Activated effector memory CD4-positive, alpha-beta T cell treated with Interleukin-2 at 50 U/mL for 16 hours (primary cell): ENCODE measurements at regions not wholly inside any gene's neighbourhood (a gene's known extent, or its start where the extent isn't known, plus 50 kb on each side); places are given as distances from the start of the nearest gene placed in this dataset.
"Not testable (repeated sequence)": the region's sequence is repeated elsewhere in the genome, so short reads cannot be mapped to it uniquely, and the experiment has no call there.

ENCODE experiments used
- DNase-seq: peaks from one replicate; pipeline ENCODE4 v3.0.0-alpha.2; 2020

DNA sequence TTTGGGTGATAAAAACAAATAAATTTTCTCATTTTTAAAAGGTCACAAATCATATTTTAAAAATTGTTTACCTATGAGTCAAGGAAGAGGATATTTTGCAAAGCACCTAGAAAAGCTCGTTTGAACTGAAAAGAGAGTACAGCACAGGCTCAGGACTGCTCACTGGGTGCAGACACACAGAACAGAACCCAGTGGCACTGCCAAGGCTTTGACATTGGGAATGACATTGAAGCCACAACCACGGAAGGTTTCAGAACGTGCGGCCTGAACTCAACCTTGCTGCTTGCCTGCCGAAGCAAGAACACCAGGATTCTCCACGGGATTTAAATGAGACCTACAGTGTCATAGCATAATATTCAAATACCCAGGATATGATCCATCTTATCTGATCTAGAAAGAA is 597.1 kb upstream of the B3GAT1 start:
- no peak for DNase-seq

DNA sequence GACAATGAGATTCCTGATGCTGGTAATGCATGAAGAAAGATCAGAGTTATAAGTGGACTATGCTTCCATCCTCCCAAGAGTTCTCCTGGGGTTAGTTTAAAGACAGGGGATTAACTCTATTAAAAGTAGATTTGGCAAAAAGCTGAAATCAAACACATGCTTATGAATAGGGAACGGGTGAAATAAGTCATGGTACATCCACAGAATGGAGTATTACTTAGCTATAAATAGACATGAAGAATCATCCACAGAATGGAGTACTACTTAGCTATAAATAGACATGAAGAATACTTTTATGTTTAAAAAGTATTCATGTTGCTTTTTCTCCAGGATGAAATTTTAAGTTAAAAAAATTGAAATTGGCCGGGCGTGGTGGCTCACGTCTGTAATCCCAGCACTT is 596.4 kb upstream of the B3GAT1 start:
- no peak for DNase-seq

DNA sequence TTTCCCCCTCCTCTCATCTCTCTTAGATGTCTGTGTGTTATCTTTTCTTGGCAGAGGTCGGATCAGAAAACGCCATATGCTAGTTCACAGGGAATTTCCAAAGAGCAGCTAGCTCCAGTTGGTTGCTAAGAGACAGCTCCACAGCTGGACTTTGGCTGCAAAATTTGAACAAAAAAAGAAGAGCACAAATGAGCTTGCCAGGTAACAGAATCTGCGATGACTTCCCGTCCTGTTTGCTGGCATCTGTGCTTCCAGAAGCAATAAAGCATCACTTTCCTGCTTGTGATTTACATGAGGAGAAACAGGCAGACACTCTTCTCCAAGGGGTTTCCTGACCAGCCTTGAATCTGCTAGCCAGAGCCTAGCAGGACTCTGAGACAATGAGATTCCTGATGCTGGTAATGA is 596.0 kb upstream of the B3GAT1 start:
- no peak for DNase-seq

DNA sequence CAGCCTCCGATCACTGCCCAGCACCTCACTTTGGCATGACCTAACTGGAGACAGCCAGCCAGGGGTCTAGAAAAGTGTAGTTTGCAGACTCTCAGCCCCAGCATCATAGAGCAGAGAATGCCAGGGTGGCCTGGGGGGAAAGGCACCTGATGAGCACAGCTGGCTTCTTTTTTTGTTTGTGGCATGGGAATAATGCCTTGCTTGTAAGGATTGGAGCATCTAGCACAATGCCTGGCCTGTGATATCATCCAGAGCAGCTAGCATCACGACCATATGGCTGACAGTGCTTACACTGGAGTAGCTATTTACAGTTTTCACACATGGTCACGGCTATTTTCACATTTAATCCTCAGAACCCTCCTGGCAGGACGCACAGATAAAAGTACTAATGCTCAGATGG is 594.8 kb upstream of the B3GAT1 start:
- no peak for DNase-seq

DNA sequence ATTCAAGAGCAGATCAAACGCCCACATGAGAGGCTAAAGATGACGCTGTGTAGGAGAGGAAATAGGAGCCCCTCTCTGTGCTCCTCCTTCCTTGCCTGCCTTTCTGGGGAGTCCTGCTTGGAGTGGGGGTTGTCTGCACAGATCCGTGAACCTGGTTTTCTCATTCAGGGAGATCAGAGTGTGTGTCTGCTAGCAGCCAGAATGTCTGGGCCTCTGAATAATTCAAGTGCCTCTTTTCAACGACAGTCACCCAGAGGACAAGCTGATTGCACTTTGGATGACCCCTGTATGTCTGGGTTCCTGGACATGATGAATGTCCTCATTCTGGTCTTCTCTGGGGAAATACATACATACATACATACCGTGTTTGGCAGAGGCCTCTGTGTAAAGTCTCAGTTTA is 592.5 kb upstream of the B3GAT1 start:
- DNase-seq, result no peak

DNA sequence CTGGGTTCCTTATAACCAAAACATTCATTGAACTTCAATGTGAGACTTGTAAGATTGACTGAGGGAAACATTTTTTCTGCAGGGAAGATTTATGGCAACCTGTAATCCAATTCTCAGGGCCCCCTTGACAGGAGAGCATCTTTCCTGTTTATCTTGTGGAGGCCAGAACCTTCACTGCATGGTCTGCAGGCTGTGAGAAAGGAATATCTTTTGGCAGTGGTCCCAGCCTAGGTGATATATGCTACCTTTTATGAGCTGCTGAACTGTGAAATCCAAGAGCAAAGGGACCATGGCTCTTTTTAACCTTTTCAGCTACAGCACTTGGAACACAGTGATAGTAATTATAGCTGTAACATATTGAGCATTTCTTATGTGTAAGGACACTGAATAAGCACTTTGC is 590.2 kb upstream of the B3GAT1 start:
- no peak for DNase-seq

DNA sequence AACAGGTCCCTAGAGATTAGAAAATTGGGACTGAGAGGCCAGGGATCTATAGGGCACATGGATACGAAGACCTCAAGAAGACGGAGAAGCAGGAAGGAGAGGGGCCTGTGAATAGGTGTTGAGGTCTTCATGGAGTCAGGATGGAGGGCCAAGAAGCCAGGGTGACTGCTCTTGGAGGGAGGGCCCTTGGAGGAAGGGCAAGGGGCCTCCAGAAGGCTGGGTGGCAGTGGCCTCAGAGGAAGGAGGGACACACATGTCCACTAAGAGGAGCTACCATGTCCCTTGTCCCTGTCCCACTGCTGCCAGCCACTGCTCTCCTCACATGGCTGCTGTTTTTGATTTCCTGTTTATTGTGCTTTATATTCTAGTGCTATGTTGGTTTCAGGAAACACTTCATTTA is 589.5 kb upstream of the B3GAT1 start:
- no peak for DNase-seq

DNA sequence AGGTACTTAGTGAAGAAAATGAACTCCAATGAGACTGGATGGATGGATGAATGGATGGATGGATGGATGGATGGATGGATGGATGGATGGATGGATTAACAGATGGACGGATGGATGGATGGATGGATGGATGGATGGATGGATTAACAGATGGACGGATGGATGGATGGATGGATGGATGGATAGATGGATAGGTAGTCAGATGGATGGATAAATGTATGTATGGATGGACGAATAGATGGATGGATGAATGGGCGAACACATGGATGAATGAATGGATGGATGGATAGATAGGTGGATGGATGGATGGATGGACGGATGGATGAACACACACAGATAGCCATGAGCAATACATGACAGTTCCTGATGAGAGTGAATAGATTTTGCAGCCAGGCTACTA is 589.0 kb upstream of the B3GAT1 start:
- not testable (repeated sequence) for DNase-seq

DNA sequence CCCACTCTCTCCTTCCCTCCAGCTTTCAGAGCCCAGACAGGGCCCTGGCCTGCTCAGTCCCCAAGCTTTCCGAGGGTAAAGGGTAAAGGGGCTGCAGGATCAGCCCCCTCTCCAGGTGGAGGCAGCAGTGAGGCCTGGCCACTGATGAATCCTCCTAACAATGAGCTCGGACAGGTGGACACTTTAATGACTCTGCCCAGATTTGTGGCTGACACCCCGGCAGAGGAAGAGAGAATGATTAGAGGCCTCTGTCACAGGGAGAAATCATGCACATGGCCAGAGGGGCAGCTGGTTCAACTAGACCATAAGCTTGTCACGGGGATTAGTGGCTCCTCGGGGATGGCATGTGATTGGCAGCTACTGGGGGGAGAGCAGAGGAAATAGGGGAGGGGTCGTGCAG is 587.5 kb upstream of the B3GAT1 start:
- DNase-seq, result no peak

DNA sequence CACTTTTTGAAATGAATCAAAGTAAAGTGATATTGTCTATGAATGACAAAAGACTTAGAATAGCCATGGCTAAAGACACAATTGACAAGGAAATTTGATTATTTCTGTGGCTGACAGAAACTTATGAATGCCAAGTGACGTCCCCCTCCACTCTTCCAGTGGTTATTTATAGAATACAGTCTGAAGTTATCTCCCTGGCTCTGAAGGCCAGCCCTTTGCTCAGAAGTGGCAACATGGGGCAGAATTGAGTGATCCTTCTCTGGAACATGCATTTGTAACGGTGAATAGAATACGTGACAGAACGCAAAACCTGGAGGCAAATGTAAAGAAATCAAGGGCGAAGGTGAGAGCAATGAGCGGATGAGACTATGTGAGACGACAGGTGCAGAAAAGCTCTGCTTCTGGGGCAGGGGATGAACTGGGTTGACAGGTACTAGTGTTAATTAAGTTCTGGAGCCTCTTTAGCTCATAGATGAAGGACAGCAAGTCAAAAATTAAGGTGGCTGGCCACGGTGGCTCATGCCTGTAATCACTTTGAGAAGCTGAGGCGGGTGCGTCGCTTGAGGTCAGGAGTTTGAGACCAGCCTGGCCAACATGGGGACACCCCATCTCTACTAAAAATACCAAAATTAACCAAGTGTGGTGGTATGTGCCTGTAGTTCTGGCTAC is 585.7 kb upstream of the B3GAT1 start:
- no peak for DNase-seq

DNA sequence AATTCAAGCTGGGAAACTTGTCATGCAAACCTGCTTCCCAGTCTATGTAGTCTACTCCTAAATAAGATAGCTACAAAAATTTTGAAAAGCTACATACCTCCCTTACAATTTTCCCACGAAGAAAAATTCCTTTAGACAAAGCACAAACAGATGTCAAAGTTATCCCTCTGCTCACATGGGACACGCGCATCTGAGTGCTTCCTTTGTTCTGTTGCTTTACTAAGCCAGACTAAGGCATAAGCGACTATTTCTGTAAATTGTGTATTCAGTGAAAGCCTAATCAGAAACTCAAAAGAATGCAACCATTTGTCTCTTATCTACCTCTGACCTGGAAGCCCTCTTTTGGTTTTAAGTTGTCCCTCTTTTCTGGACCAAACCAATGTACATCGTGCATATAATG is 583.7 kb upstream of the B3GAT1 start:
- DNase-seq, result no peak

DNA sequence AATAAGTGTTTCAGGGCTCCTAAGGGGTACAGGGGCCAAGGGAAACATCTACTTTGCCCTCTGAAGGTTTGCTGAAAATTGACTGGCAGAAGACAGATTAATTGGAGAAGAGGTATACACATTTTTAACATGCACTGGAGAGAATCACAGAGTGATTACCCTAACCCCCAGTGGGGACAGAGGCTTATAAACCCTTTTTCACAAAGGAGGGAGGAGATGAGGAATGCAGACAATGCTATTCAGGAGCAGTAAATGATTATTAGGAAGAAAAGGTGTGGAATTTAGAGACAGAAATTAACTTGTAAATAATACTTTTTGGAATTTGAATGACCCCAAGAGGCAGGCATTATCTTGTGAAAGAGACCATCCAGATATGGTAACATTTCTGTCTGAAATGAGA is 582.4 kb upstream of the B3GAT1 start:
- DNase-seq, result no peak

DNA sequence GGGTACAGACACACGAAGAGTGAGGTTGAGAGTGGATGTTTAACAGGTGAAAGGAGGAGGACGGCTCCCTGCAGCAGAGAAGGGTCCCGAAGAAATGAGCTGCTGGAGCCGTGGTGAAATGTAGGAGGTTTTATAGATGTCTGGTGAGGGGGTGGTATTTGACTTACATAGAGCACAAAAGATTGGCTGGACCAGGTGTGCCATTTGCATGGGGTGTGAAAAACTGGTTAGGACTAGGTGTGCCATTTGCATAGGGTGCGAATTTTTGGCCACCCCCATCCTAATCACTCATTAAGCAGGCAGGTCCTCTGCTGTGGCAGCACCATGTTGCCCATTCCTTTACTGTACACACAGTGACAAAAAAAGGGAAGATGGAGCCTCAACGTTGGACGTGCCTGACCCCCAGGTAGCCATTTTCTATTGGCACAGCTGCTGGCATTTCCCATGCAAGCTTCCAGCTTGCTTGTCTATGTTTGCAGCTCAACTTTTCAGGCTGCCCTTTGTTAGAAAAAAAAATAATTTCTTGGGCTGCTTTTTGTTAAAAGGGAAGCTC is 581.7 kb upstream of the B3GAT1 start:
- no peak for DNase-seq

DNA sequence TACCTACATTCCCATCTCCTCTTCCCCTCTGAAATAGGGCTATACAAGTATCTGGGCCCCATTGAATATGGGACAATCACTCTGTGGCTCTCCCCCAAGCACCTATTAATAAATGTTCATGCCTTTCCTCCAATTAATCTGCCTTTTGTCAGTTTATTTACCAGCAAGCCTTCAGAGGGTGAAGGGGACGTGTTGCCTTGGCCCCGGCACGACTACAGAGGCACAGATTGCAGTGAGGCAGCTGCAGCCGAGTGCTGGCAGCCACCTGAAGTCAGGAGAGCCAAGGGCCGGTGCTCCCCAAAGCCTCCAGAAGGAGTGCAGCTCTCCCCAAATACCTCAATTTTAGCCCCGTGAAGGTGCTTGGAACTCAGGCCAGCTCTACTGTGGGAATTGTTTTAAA is 580.9 kb upstream of the B3GAT1 start:
- no peak for DNase-seq

DNA sequence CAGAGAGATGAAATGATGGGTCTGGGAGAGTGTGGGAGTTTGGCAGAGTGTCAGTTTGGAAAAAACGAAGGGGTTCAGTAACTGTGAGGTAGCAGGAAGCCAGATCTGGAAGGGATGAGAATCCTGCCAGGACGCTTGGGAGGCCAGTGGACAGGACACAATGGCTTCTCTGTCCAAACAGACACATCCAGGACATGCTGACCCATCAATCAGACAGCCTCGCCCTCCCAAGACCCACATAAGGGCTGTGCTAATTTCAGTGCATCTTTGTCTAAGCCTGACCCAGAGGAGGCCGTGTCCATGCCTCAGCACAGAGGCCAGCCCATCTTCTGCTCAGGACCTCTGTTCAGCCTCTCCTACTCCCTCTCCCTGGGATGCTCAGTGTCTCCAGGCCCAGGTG is 576.5 kb upstream of the B3GAT1 start:
- no peak for DNase-seq

DNA sequence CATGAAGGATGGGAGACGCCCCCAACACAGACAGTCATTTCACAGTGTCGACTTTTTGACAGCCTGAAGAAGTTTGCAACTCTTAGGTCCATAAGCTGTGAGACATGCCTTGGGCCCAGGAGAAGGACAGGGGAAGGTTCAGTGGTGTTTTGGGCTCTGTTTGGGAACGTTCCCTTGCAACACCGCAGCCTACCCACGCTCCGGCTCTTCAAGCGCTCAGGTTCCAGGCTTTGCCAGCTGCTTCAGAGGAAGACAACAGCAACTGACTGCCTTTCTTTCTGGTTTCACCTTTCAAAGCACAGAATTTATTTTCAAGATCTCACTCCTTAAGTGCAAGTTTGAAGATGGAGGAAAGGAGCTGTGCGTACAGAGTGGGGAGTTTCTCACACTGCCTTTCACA is 575.8 kb upstream of the B3GAT1 start:
- DNase-seq, result no peak

DNA sequence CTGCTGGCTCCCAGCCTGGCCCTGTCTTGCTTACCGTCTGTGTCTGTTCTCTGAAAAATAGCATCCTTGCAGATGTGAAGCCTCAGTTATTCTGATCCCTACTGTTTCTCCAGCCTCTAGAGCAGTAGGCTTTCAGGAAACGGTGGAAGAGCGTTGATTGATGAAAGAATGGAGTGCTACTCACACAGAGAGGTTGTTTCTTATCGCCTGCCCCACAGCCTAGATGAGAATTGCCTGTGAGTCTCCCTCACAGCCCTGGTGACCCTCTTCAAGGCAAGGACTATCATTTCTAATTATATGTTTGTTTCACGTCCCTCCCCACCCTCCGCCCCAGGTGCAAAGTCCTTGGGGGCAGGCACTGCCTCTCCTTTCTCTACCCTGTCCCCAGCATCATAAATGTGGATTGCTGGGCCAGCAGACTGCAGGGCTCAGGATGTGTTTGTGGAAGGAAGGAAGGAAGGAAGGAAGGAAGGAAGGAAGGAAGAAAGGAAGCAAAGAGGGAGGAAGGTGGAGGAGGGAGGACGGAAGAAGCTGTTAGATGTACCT is 575.3 kb upstream of the B3GAT1 start:
- no peak for DNase-seq

DNA sequence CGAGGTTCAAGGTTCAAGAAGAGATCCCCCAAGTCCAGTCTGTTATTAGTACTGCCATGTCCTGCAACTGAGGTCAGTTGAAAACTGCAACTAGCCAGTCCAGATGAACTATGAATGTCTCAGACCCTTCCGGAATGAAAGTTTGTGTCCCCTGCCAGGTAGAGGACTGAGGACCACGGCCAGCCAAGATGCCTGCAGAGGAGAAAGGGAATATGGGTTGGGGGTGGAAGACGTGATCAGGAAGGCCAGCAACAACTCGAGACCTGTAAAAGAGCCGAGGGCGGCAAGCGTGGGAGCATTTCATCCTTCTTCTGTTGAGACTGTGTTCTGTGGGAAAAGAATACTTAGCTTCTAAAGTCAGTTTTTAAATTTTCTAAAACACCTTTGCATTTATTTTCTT is 572.4 kb upstream of the B3GAT1 start:
- no peak for DNase-seq

DNA sequence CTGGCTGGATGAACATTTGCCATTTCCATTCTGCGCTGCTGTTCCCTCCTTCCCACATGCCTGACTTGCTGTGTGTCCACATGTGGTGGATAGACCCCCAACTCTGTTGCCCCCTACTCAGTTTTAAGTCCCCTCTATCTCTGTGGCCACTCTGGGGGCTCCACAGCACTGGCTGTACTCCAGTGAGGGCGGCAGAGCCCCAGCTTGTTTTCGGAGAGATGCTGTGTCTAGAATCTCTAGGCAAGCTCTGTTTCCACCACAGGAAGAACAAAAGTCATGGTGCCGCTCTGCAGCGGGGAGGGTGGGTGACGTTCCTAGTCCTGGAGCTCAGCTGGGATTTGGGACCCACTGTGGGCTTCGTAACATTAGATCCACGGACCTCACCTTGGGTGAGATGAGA is 570.4 kb upstream of the B3GAT1 start:
- not testable (repeated sequence) for DNase-seq

DNA sequence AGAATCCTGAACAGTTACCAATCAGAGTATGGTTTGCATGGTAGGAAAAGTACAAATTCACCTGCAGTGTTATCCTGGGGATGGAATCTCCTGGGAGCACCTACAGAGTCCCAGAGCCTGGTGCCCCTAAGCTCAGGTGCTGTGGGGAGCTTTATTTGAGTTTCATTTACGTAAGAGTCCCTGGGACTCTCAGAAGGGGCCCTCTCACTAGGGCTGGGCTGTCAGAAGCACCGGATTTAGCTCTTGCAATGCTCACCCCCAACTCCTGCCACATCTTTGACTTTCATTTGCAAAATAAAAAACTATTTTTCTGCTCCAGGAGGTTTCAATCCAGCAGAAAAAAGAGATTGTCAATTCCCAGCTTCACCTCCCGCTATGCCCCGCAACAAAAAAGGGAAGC is 569.8 kb upstream of the B3GAT1 start:
- no peak for DNase-seq

DNA sequence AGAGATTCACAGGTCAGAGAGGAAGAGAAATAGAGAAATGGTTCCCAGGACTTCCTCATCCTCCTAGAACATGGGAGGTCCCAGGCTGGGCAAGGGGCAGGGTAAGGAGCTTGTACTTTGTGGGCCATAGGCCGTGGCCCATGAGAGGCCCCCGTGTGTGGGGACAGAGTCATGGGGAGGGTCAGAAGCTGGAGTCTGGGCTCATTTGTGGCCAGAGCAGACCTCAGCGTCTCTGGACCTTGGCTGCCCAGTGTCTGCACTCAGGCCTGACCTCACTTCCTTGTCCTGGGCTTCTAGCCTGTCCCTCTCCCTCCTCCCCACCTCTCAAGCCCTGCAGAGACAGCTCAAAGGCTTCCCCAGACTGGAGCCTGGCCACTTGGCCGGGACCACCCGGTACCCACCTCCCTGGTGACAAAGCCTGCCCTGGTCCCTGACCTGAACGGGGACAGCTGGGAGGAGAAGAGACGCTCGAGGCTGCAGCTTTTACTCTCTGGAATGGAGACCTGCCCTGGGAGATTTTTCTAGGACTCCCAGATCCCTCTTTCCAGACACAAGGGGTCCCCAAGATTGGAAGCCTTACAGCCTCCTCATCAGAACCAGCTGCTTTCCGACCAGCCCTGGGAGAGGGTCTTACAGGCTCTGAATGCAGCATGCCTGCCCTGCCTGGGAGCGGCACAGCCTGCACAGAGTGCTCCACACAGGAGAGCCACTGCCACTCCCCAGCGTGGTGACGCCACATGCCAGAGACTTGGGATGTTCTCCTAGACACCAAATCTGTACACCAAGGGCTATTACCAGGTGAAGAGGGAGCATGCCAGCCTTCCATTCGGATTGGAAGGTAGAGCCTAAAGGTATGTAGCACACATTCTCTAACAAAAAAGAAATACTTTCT is 569.0 kb upstream of the B3GAT1 start:
- no peak for DNase-seq

DNA sequence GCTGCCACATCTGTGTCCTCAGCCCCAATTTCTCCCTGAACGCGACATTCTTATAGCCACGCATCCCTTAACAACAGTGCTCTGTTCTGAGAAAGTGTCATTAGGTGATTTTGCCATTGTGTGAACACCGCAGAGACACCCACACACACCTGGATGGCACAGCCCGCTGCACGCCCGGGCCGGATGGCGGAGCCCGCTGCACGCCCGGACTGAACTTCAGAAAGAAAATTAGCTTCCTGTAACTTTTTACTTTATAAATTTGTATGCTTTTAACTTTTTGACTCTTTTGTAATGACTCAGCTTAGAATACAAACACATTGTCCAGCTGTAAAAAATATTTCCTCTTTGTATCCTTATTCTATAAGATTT is 567.0 kb upstream of the B3GAT1 start:
- DNase-seq, result not testable (repeated sequence)

DNA sequence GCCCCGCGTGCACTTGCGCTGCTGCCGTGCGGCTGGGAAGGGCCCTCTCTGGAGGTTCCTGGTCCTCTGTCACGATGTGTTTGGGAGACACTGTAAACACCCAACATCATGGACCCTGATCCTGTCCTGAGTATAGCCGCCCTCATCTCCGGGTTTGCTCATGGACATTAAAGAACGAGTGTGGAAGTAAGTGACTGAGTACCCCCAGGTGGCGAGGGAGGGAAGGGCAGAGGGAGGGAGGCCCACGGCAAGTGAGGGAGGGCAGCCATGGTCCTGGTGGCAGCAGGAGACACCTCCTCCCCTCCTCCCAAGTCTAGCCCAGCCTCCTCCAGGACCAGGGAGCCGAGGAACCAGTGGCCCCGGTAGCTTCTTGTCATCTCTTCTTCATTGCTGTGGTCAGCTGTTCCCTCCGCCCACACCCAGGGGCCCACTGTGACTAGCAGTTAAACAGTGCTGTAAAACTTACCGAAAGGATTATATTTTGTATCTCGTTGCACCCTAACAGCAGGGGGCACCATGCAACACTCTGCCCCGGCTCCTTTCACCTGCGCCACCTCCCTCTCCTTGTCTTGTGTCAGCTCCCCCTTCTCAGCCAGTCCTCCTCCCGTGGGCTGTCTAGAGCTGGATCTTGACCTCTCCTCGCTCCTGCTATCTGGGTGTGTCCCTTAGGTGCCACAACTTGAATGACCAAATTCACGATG is 566.5 kb upstream of the B3GAT1 start:
- DNase-seq, result no peak

DNA sequence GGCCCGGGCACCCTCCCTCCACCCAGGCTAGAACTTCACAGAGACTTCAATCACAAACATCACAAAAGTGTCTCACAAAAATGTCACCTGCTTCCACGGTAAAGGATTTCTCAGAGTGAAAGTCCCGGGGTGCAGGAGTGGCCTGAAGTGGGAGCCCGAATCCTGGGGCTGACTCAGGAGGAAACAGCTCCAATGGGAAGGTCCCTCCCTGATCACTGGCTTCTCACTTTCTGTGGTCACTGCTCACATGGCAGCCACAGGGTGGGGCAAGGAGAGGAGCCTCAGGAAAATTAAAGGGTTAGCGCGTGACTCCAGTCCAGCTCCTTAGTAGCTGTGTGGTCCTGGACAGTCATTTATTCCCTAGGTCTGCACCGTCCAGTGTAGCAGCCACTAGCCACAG is 564.5 kb upstream of the B3GAT1 start:
- no peak for DNase-seq
